ENCODE measurements at regions not wholly inside any gene's neighbourhood (a gene's known extent, or its start where the extent isn't known, plus 50 kb on each side); places are given as distances from the start of the nearest gene placed in this dataset.

DNA sequence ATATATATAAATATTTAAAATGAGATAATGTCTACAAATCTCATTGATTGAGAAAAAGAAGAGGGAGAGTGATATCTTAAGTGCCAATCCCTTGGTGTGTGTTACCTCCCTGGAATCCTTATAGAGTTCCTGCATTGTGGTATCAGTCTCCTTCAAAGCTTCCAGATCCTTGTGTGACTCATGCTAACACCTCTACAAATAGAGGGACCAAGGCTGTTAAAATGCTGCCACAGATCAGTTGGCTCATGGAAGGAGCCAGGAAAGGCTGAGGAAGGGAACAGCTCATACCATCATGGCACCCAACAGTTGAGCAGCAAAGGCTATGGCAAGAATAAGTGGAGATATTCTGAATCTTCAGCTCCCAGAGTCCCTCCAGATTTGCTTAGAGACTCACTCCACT is 163.6 kb upstream of the ISX start:
- H3K27ac ChIP-seq, result no peak overlapping the region
- ChIA-PET CTCF (interaction anchor here (0.5 kb wide), 1 partner anchor 417 kb away, joined by 3 read pairs; no protein-coding TSS in a partner anchor), POLR2A (ENCODE audit: low non-redundant PET) (no interaction called here)
- no peak for TF ChIP-seq CTCF (conservative IDR thresholded peaks at IDR 0.05; ENCODE audit: low read depth)
- no peak for DNase-seq (ENCODE audit: low spot score)

GRCh38 chr22:34903416-34903815 is 162.5 kb upstream of the ISX start:
- POLR2A ChIA-PET (ENCODE audit: low non-redundant PET), result no interaction called here
- DNase-seq (ENCODE audit: low spot score), result no peak
- H3K27ac ChIP-seq, result no peak overlapping the region
- CTCF ChIA-PET, result interaction anchor here (0.6 kb wide), 1 partner anchor 1134 kb away, joined by 5 read pairs; no protein-coding TSS in a partner anchor
- TF ChIP-seq CTCF (conservative IDR thresholded peaks at IDR 0.05; ENCODE audit: low read depth), result no peak

GRCh38 chr22:34904486-34904885 is 161.5 kb upstream of the ISX start:
- no peak for DNase-seq (ENCODE audit: low spot score)
- H3K27ac ChIP-seq, result no peak overlapping the region
- no peak for TF ChIP-seq CTCF (conservative IDR thresholded peaks at IDR 0.05; ENCODE audit: low read depth)
- ChIA-PET POLR2A (ENCODE audit: low non-redundant PET) (no interaction called here), CTCF (no interaction called here)

DNA sequence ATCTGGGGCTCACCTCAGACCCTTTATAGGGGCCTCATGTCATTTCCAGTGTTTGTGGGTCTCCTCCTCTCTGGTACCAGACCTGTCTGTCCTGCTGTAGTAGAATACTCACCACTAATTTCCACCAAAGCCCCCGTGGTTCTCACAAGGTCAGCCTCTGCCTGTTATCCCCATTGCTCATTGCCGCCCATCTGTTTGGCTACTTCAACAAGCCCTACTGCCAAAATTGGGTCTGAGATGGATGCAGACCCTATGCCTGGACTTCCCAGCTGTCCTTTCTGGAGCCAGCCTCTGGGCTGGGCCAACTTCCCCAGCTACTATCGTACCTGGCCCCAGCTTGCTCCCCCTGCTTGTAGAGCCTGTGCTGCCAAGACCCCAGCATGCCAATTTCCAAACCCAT is 152.1 kb upstream of the ISX start:
- ChIA-PET CTCF (no interaction called here), POLR2A (ENCODE audit: low non-redundant PET) (no interaction called here)
- no peak for TF ChIP-seq CTCF (conservative IDR thresholded peaks at IDR 0.05; ENCODE audit: low read depth)
- DNase-seq (ENCODE audit: low spot score), result no peak
- no peak overlapping the region for H3K27ac ChIP-seq

DNA sequence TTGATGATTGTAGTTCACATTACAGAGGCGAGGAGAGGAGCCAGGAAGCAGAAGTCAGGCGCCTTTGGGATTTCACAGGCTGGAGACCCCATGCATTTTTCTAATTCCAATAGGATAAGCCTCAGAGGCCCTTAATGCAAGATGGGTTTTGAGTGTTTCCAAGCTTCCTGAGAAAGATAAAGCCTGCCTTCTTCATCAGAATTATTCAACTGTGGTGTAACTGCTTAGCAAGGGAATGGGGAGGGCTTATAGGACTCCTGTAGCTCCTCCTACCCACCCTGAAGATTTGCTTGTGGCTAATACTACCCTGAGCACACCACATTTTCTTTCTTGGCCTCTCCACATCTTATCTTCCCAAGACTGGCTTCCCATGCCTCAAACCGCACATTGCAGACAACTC is 151.1 kb upstream of the ISX start:
- POLR2A ChIA-PET (ENCODE audit: low non-redundant PET), result no interaction called here

DNA sequence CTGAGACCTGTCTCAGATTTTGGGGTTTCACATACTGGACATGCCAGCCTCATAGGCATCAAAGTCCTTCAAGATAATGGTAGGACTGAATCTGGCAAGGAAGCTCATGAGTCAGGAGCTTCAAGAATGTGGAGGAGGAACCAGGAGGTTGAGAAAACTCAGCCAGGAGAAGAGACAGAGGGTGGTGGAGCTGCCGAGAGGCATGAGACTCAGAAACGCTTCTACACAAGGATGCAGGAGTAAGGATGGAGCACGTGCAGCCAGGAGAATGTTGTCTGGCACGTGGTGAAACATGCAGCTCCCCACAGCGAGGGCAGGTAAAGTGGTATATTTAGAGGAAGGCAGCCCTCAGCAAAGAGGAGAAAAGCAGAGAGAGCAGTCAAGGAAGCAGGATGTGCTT is 148.7 kb upstream of the ISX start:
- ChIA-PET POLR2A (ENCODE audit: low non-redundant PET) (no interaction called here), CTCF (interaction anchor here (0.6 kb wide), 1 partner anchor 1565 kb away, joined by 3 read pairs; no protein-coding TSS in a partner anchor)
- no peak overlapping the region for H3K27ac ChIP-seq
- TF ChIP-seq CTCF (conservative IDR thresholded peaks at IDR 0.05; ENCODE audit: low read depth), result no peak
- no peak for DNase-seq (ENCODE audit: low spot score)

More for the DNA sequence above, 151.1 kb upstream of the ISX start:
- no peak for DNase-seq (ENCODE audit: low spot score)
- no peak overlapping the region for H3K27ac ChIP-seq
- no peak for TF ChIP-seq CTCF (conservative IDR thresholded peaks at IDR 0.05; ENCODE audit: low read depth)
- CTCF ChIA-PET, result no interaction called here

DNA sequence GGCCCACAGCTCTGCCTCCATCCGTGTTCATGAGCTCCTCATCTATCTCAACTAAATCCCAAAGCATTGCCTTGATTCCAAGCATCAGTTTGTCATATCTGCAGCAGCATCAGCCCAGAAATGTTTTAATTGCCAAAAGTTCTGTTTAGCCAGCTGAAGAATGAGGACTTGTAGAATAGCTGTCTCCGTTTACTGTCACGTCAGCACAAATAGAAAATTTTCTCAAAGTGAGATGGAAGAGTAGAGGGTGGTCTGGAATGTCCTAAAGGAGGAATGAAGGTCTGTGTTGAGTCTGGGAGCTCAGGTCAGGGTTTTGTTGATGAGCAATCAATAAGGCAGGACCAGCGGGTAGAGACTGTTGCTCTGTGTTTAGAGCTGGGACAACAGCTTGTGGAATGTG is 134.9 kb upstream of the ISX start:
- ChIA-PET POLR2A (ENCODE audit: low non-redundant PET) (no interaction called here), CTCF (no interaction called here)
- no peak for TF ChIP-seq CTCF (conservative IDR thresholded peaks at IDR 0.05; ENCODE audit: low read depth)
- no peak for DNase-seq (ENCODE audit: low spot score)
- no peak overlapping the region for H3K27ac ChIP-seq
